Tibial nerve (tissue), 4 donors: ENCODE measurements at regions not wholly inside any gene's neighbourhood (a gene's known extent, or its start where the extent isn't known, plus 50 kb on each side); places are given as distances from the start of the nearest gene placed in this dataset.

ENCODE experiments used
- DNase-seq, 2 donors: peaks; one replicate each; pipeline ENCODE4 v3.0.0-alpha.2; 2019; ENCODE audit warnings: low spot score in 2 of 2
- H3K27ac ChIP-seq, 4 donors: fragments of 200-600 bp; sonication (generic) in 3 of 4; one replicate each; pipeline ENCODE4 v1.5.1; 2017 to 2019; ENCODE audit warnings: mild to moderate bottlenecking in 1 of 4
- H3K27me3 ChIP-seq, 2 donors: fragments of 200-600 bp; sonication (generic) in 1 of 2; one replicate each; pipeline versions ENCODE4 v1.5.1 to v1.6.0; 2017 to 2019
- H3K36me3 ChIP-seq, 3 donors: fragments of 200-600 bp; sonication (generic); one replicate each; pipeline ENCODE4 v1.5.1; 2018 to 2019
- H3K4me1 ChIP-seq, 4 donors: fragments of 200-600 bp; sonication (generic) in 3 of 4; one replicate each; pipeline ENCODE4 v1.5.1; 2017 to 2019
- H3K4me3 ChIP-seq, 4 donors: fragments of 200-600 bp; sonication (generic) in 3 of 4; one replicate each; pipeline ENCODE4 v1.5.1; 2017 to 2019; ENCODE audit warnings: mild to moderate bottlenecking in 1 of 4, moderate library complexity in 1 of 4
- H3K9me3 ChIP-seq, 4 donors: fragments of 200-600 bp; sonication (generic) in 3 of 4; one replicate each; pipeline ENCODE4 v1.5.1; 2017 to 2019
- EP300 ChIP-seq, 2 donors: sonication (generic); formaldehyde crosslinking; IDR thresholded peaks; one replicate each; pipeline ENCODE4 v1.6.1; 2017; ENCODE audit warnings: antibody characterized with exemption in 2 of 2, mild to moderate bottlenecking in 1 of 2
- POLR2A ChIP-seq, 2 donors: fragments of 450-650 bp; IDR thresholded peaks; one replicate each; pipeline ENCODE4 v1.6.1; 2017; ENCODE audit warnings: antibody characterized with exemption in 2 of 2, mild to moderate bottlenecking in 2 of 2, moderate library complexity in 2 of 2
- WGBS, 2 donors: methylation state at CpG; one replicate each; pipeline ENCODE4 v1.1.5; 2018; 5-methylcytosine and 5-hydroxymethylcytosine counted together
- TF ChIP-seq, protein P1 (sequence below), 5 experiments: fragments of 200-600 bp in 3 of 5; fragments of 450-650 bp in 2 of 5; sonication (generic) in 3 of 5; IDR thresholded peaks; one replicate each; pipeline ENCODE4 v1.5.1; 2016 to 2019; ENCODE audit warnings: antibody characterized with exemption in 5 of 5, mild to moderate bottlenecking in 3 of 5, moderate library complexity in 2 of 5

DNA sequence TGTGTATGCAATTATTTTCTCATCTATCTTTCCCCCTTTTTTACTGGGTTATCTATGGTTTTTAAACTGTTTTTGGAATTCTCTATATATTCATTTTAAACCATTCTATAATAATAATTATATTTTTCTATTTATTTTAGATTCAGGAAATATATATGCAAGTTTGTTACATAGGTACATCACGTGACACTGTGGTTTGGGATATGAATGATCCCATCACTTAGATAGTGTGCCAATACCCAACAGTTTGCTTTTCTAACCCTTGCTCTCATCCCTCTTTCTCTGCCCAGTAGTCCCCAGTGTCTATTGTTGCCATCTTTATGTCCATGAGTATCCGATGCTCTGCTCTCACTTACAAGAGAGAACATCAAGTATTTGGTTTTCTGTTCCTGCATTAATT, 65.8 kb upstream of the SPHKAP start:
- Histone ChIP-seq H3K36me3 (no peaks in the 10 kb centered on the region), H3K27ac (no peak overlapping the region), H3K9me3 (peaks cover 0 to 12% (median 0%) of the 10 kb centered on the region in 4 donors), H3K27me3 (no peaks in the 10 kb centered on the region), H3K4me3 (no peak overlapping the region), H3K4me1 (no peaks in the 10 kb centered on the region)
- 84 to 93% methylated on average over 2 of the region's 2 CpGs for WGBS, 2 donors
- no peak for TF ChIP-seq EP300 (IDR thresholded peaks at IDR 0.05)
- TF ChIP-seq, protein P1, sequence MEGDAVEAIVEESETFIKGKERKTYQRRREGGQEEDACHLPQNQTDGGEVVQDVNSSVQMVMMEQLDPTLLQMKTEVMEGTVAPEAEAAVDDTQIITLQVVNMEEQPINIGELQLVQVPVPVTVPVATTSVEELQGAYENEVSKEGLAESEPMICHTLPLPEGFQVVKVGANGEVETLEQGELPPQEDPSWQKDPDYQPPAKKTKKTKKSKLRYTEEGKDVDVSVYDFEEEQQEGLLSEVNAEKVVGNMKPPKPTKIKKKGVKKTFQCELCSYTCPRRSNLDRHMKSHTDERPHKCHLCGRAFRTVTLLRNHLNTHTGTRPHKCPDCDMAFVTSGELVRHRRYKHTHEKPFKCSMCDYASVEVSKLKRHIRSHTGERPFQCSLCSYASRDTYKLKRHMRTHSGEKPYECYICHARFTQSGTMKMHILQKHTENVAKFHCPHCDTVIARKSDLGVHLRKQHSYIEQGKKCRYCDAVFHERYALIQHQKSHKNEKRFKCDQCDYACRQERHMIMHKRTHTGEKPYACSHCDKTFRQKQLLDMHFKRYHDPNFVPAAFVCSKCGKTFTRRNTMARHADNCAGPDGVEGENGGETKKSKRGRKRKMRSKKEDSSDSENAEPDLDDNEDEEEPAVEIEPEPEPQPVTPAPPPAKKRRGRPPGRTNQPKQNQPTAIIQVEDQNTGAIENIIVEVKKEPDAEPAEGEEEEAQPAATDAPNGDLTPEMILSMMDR (IDR thresholded peaks at IDR 0.05), result no peak
- no peak for DNase-seq

DNA sequence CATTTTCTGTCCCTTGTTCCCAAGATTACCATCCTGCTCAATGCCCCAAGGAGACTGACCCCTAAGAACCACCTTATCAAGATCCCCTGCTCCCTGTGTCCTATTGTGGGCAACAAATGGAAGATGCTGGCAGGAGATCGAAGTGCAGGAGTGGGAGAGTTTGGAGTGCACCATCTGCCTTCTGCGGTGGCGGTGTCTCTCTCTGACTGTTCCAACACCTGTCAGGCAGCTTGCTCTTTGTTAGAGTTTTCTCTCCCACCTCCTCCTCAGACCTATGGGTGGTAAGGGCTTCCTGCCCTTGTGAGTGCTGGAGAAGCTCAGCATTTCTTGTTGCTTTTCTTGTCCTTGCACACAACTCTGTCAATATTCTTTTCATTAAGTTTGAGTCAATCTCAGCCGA, 64.1 kb upstream of the SPHKAP start:
- DNase-seq, result no peak
- Histone ChIP-seq H3K27me3 (no peaks in the 10 kb centered on the region), H3K27ac (no peak overlapping the region), H3K9me3 (no peaks in the 10 kb centered on the region), H3K4me3 (no peak overlapping the region), H3K4me1 (no peaks in the 10 kb centered on the region), H3K36me3 (no peaks in the 10 kb centered on the region)
- TF ChIP-seq EP300 (IDR thresholded peaks at IDR 0.05), result no peak
- TF ChIP-seq, protein P1 (IDR thresholded peaks at IDR 0.05), result no peak
- no peak for TF ChIP-seq POLR2A (IDR thresholded peaks at IDR 0.05)
- WGBS, 2 donors, result 88 to 90% methylated on average over 4 of the region's 4 CpGs

DNA sequence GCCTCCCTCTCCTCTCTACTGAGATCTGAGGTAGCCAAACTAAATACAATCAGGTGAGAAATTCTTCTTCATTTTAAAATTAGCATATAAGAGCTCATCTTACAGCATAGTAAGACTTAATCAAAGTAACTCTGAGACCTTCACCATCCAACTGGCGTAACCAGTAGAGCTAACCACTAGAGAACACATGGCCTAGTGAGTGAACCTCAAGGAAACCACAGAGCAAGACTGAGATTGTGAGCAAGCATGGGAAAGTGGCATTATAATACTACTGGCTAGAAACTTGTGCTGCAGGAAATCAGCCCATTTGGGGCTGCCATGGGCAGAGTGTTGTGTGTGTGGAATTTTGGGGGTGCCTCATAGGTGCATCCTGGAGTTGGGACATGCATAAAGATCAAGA, 61.1 kb upstream of the SPHKAP start:
- WGBS, 2 donors, result 86 to 92% methylated on average over 1 of the region's 1 CpG

DNA sequence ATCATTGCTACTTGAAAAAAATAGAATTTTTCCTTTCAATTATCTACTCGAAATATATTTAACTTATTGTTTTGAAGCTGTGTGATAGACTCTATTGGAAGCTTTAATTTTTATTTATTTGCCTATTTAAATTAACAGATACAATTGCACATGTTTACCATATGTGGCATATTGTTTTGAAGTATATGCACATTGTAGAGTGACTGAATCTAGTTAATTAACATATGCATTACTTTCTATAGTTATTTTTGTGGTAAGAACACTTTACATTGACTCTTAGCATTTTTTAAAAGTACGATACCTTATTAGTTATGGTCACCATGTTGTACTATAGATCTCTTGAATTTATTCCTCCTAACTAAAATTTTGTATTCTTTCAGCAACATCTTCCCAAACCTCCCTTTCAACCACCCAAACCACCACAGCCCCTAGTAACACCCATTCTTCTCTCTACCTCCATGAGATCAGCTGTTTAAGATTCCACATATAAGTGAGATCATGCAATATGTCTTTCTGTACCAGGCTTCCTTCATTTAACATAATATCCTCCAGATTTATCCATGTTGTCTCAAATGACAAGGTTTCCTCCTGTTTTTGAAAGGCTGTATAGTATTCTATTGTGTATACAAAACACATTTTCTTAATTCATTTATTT, 58.5 kb upstream of the SPHKAP start:
- TF ChIP-seq, protein P1 (IDR thresholded peaks at IDR 0.05), result no peak
- TF ChIP-seq POLR2A (IDR thresholded peaks at IDR 0.05), result no peak
- no peak for TF ChIP-seq EP300 (IDR thresholded peaks at IDR 0.05)
- H3K4me3 ChIP-seq, result no peak overlapping the region
- no peak for DNase-seq
- H3K4me1 ChIP-seq, result no peaks in the 10 kb centered on the region
- H3K27me3 ChIP-seq, result no peaks in the 10 kb centered on the region
- no peaks in the 10 kb centered on the region for H3K9me3 ChIP-seq
- WGBS, 2 donors, result 79 to 84% methylated on average over 2 of the region's 2 CpGs
- no peak overlapping the region for H3K27ac ChIP-seq
- no peaks in the 10 kb centered on the region for H3K36me3 ChIP-seq

More for the DNA sequence above, 61.1 kb upstream of the SPHKAP start:
- Histone ChIP-seq H3K27ac (no peak overlapping the region), H3K4me3 (no peak overlapping the region), H3K9me3 (no peaks in the 10 kb centered on the region), H3K27me3 (no peaks in the 10 kb centered on the region), H3K4me1 (no peaks in the 10 kb centered on the region), H3K36me3 (no peaks in the 10 kb centered on the region)
- TF ChIP-seq POLR2A (IDR thresholded peaks at IDR 0.05) (no peak), EP300 (IDR thresholded peaks at IDR 0.05) (no peak)
- TF ChIP-seq, protein P1 (IDR thresholded peaks at IDR 0.05), result no peak
- no peak for DNase-seq

DNA sequence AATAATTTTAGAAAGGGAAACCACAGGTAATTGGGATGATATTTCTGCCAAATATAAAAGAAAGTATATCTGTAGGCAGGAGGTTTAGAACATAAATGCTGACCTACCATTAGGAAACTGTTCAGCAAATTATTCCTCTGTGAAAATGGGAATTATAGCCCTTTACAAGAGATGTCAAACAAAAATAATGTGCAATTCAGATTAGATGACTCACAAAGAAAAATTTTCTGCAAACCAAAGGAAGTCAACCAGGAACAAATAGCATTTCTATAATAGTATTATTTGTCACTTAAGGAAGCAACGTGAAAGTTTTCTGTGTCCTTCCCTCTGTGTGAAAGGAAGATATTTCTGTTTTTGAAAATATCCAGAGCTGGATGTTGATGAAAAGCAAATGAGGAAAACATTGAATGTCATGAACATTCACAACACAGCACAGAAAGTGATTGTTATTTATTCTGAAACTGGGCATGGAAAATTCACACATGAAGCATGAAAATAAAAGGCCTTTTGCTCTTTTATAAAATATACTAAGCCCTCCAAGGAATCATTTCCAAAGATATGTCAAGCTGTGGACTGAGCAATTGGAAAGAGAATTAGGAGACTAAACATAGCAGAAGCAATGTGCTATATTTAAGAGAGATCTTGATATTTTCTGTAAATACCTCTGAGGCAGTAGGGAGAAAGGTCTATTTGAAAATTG, 57.9 kb upstream of the SPHKAP start:
- H3K27me3 ChIP-seq, result no peaks in the 10 kb centered on the region
- 21 to 22% methylated on average over 1 of the region's 1 CpG for WGBS, 2 donors
- H3K4me3 ChIP-seq, result no peak overlapping the region
- no peaks in the 10 kb centered on the region for H3K9me3 ChIP-seq
- H3K36me3 ChIP-seq, result no peaks in the 10 kb centered on the region
- no peak for TF ChIP-seq EP300 (IDR thresholded peaks at IDR 0.05)
- TF ChIP-seq, protein P1 (IDR thresholded peaks at IDR 0.05), result no peak
- TF ChIP-seq POLR2A (IDR thresholded peaks at IDR 0.05), result no peak
- H3K4me1 ChIP-seq, result no peaks in the 10 kb centered on the region
- H3K27ac ChIP-seq, result no peak overlapping the region
- no peak for DNase-seq
